GM12878 (cell line): ENCODE measurements at regions not wholly inside any gene's neighbourhood (a gene's known extent, or its start where the extent isn't known, plus 50 kb on each side); places are given as distances from the start of the nearest gene placed in this dataset.

Experiments used
- ATAC-seq: fragments of 200-7000 bp; cut with Tn5 transposase; 3 replicates; pipeline ENCODE4 v1.9.1; 2020; ENCODE audit warnings: mild to moderate bottlenecking, moderate library complexity
- BruUV-seq: library from RNA; stranded (reverse); fragments of 400-500 nt; replicated peaks from 2 replicates; lab custom pipeline; 2021; lab: Mats Ljungman, UMichigan
- CTCF ChIA-PET: fragments of 300-600 bp; sonication (Branson Sonifier 250); formaldehyde crosslinking; extraction: SDS; loops from one replicate; lab custom pipeline; 2021; ENCODE audit warnings: inconsistent platforms; lab: Yijun Ruan, JAX
- POLR2A ChIA-PET: fragments of 350-600 bp; formaldehyde crosslinking; extraction: SDS; loops from one replicate; lab custom pipeline; 2021; ENCODE audit warnings: inconsistent platforms; lab: Charles Lee
- RAD21 ChIA-PET: fragments of 300-600 bp; sonication (Branson Sonifier 250); formaldehyde crosslinking; loops from one replicate; lab custom pipeline; 2023; ENCODE audit warnings: antibody characterized with exemption; ENCODE audit not compliant: unreplicated experiment; lab: Charles Lee
- SMC1A ChIA-PET: fragments of 300-600 bp; sonication (Branson Sonifier 250); formaldehyde crosslinking; loops from one replicate; lab custom pipeline; 2023; ENCODE audit not compliant: unreplicated experiment, uncharacterized antibody; lab: Charles Lee
- DNase-seq: peaks from one replicate; pipeline ENCODE4 v3.0.0-alpha.2; 2011; ENCODE audit warnings: low read depth, low spot score
- FAIRE-seq: peaks from 3 replicates; lab custom pipeline; 2011; peaks lifted over from hg19 to GRCh38; lab: Jason Lieb, UNC
- H2AFZ ChIP-seq: 2 replicates; pipeline ENCODE4 v1.6.0; 2011; ENCODE audit warnings: low read depth, low read length, control low read depth; ENCODE audit not compliant: control insufficient read depth
- H3K27ac ChIP-seq: 2 replicates; pipeline ENCODE4 v1.5.1; 2011; ENCODE audit warnings: control low read depth; ENCODE audit not compliant: control insufficient read depth, insufficient read depth
- H3K27me3 ChIP-seq, 2 experiments: replicated peaks in 1 of 2; 2 replicates each; pipeline versions ENCODE4 v1.6.0 to v1.6.1; 2011; ENCODE audit warnings: low read length in 1 of 2; ENCODE audit not compliant: control insufficient read depth in 2 of 2, insufficient read depth in 2 of 2
- H3K36me3 ChIP-seq, 2 experiments: 2 replicates each; pipeline ENCODE4 v1.5.1; 2011; ENCODE audit warnings: low read length in 1 of 2; ENCODE audit not compliant: control insufficient read depth in 2 of 2, insufficient read depth in 2 of 2
- H3K4me1 ChIP-seq: 2 replicates; pipeline ENCODE4 v1.6.1; 2011; ENCODE audit warnings: mild to moderate bottlenecking, low read length, moderate library complexity, mixed read lengths; ENCODE audit not compliant: control insufficient read depth, insufficient read depth
- H3K4me2 ChIP-seq: 2 replicates; pipeline ENCODE4 v1.6.0; 2011; ENCODE audit warnings: control low read depth; ENCODE audit not compliant: control insufficient read depth, insufficient read depth
- H3K4me3 ChIP-seq: fragments of 200-600 bp; sonication (generic); 2 replicates; pipeline ENCODE4 v1.5.1; 2016
- H3K79me2 ChIP-seq: 2 replicates; pipeline ENCODE4 v1.6.0; 2011; ENCODE audit warnings: low read length; ENCODE audit not compliant: control insufficient read depth, insufficient read depth
- H3K9ac ChIP-seq: 2 replicates; pipeline ENCODE4 v1.8.0; 2011; ENCODE audit warnings: low read length, control low read depth, mixed read lengths; ENCODE audit not compliant: control insufficient read depth, insufficient read depth
- H3K9me3 ChIP-seq: replicated peaks from 3 replicates; pipeline ENCODE4 v1.5.1; 2011; ENCODE audit warnings: mild to moderate bottlenecking, low read length; ENCODE audit not compliant: control insufficient read depth, insufficient read depth
- H4K20me1 ChIP-seq: 2 replicates; pipeline ENCODE4 v1.6.0; 2011; ENCODE audit not compliant: control insufficient read depth, insufficient read depth
- FOS ChIP-seq: IDR thresholded peaks from 3 replicates; pipeline ENCODE4 v1.6.1; 2011; ENCODE audit warnings: borderline replicate concordance; ENCODE audit not compliant: insufficient read length; ENCODE audit errors: extremely low read depth
- RAD21 ChIP-seq: IDR thresholded peaks from 2 replicates; pipeline ENCODE4 v1.6.1; 2011; ENCODE audit warnings: mild to moderate bottlenecking, low read depth, low read length, moderate library complexity; ENCODE audit not compliant: insufficient read depth
- SMAD5 ChIP-seq: IDR thresholded peaks from 2 replicates; pipeline ENCODE4 v1.6.1; 2016; ENCODE audit warnings: antibody characterized with exemption, low read depth
- WGBS: methylation state at CpG from one replicate; pipeline ENCODE4 v1.1.6; 2016; ENCODE audit warnings: low lambda C conversion rate; ENCODE audit not compliant: insufficient replicate concordance, insufficient coverage; ENCODE audit errors: missing lambda C conversion rate; 5-methylcytosine and 5-hydroxymethylcytosine counted together
- in situ Hi-C: fragments of 300-500 bp; cut with MboI; formaldehyde crosslinking; loops from 9 replicates; pipeline ENCODE4 v1.14.3; 2018; ENCODE audit warnings: mixed read lengths
- intact Hi-C: fragments of 100-400 bp; cut with micrococcal nuclease; formaldehyde crosslinking; loops from one replicate; pipeline ENCODE4 v1.14.2; 2022; ENCODE audit not compliant: unreplicated experiment
- TF ChIP-seq, protein P1 (sequence below): IDR thresholded peaks from 2 replicates; pipeline ENCODE4 v1.6.1; 2011; ENCODE audit warnings: low read depth, low read length, improper control_type of control experiment, borderline replicate concordance
- TF ChIP-seq, protein P2 (sequence below), 3 experiments: IDR thresholded peaks in 2 of 3; conservative IDR thresholded peaks in 1 of 3; 2 replicates each; pipeline ENCODE4 v1.5.1; 2011; ENCODE audit warnings: low read depth in 3 of 3, low read length in 3 of 3, mild to moderate bottlenecking in 3 of 3, control low read depth in 2 of 3, moderate library complexity in 2 of 3, inconsistent platforms in 1 of 3, mixed read lengths in 1 of 3; ENCODE audit not compliant: control insufficient read depth in 2 of 3, insufficient read depth in 1 of 3; ENCODE audit errors: extremely low read depth in 1 of 3

- ChIA-PET SMC1A (interaction anchor here (0.7 to 1.2 kb wide), 3 partner anchors 17 to 584 kb away, joined by 3 read pairs; no protein-coding TSS in a partner anchor), CTCF (interaction anchor here (1.3 to 1.9 kb wide), 2 partner anchors 552 to 584 kb away, joined by 5 to 6 read pairs; no protein-coding TSS in a partner anchor), POLR2A (no interaction called here), RAD21 (no interaction called here)
- peak; percentile 39 for TF ChIP-seq RAD21
- TF ChIP-seq SMAD5: no peak
- TF ChIP-seq, protein P1, sequence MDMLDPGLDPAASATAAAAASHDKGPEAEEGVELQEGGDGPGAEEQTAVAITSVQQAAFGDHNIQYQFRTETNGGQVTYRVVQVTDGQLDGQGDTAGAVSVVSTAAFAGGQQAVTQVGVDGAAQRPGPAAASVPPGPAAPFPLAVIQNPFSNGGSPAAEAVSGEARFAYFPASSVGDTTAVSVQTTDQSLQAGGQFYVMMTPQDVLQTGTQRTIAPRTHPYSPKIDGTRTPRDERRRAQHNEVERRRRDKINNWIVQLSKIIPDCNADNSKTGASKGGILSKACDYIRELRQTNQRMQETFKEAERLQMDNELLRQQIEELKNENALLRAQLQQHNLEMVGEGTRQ: no peak
- no peak for TF ChIP-seq FOS
- TF ChIP-seq, protein P2, sequence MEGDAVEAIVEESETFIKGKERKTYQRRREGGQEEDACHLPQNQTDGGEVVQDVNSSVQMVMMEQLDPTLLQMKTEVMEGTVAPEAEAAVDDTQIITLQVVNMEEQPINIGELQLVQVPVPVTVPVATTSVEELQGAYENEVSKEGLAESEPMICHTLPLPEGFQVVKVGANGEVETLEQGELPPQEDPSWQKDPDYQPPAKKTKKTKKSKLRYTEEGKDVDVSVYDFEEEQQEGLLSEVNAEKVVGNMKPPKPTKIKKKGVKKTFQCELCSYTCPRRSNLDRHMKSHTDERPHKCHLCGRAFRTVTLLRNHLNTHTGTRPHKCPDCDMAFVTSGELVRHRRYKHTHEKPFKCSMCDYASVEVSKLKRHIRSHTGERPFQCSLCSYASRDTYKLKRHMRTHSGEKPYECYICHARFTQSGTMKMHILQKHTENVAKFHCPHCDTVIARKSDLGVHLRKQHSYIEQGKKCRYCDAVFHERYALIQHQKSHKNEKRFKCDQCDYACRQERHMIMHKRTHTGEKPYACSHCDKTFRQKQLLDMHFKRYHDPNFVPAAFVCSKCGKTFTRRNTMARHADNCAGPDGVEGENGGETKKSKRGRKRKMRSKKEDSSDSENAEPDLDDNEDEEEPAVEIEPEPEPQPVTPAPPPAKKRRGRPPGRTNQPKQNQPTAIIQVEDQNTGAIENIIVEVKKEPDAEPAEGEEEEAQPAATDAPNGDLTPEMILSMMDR (IDR thresholded peaks at IDR 0.05 in 2 of 3, conservative IDR thresholded peaks at IDR 0.05 in 1 of 3; ENCODE audit: control insufficient read depth in 2 of 3, extremely low read depth in 1 of 3, insufficient read depth in 1 of 3, low read depth in 3 of 3, low read length in 3 of 3): peak in 2 of 3 experiments; percentile 16 to 22; a peak in 2 of 6 replicates
- in situ Hi-C loops: no loop called here
- no peak overlapping the region for H2AFZ ChIP-seq
- H3K4me3 ChIP-seq: no peak overlapping the region
- no peaks in the 10 kb centered on the region for H3K9me3 ChIP-seq
- no peaks in the 10 kb centered on the region; a peak in 1 of 4 replicates for H3K27me3 ChIP-seq
- DNase-seq (no peak), ATAC-seq (peak; percentile 58), FAIRE-seq (no peak)
- intact Hi-C loops: no loop called here
- no peak overlapping the region for H3K9ac ChIP-seq
- no TSS peak for BruUV-seq
- H3K4me2 ChIP-seq: no peak overlapping the region
- no peaks in the 10 kb centered on the region for H4K20me1 ChIP-seq
- no peak overlapping the region for H3K27ac ChIP-seq
- H3K79me2 ChIP-seq: no peaks in the 10 kb centered on the region
- 18% methylated on average over 6 of the region's 6 CpGs for WGBS
- H3K36me3 ChIP-seq: no peaks in the 10 kb centered on the region
- no peaks in the 10 kb centered on the region for H3K4me1 ChIP-seq
Measured at GRCh38 chrX:45824471-45824870, 623.8 kb upstream of the DIPK2B start.
